GM20000 (cell line): ENCODE measurements at regions not wholly inside any gene's neighbourhood (a gene's known extent, or its start where the extent isn't known, plus 50 kb on each side); places are given as distances from the start of the nearest gene placed in this dataset.

Source experiments
- DNase-seq: peaks from one replicate; pipeline ENCODE4 v3.0.0; 2012; ENCODE audit warnings: low spot score
- CTCF ChIP-seq: IDR thresholded peaks from 2 replicates; pipeline ENCODE4 v1.5.1; 2012; ENCODE audit warnings: mild to moderate bottlenecking, control low read depth; ENCODE audit errors: extremely low read depth, missing control alignments

GRCh38 chr1:5504364-5504740 lies 487.9 kb downstream of the NPHP4 start:
- no peak for TF ChIP-seq CTCF
- DNase-seq = no peak

DNA sequence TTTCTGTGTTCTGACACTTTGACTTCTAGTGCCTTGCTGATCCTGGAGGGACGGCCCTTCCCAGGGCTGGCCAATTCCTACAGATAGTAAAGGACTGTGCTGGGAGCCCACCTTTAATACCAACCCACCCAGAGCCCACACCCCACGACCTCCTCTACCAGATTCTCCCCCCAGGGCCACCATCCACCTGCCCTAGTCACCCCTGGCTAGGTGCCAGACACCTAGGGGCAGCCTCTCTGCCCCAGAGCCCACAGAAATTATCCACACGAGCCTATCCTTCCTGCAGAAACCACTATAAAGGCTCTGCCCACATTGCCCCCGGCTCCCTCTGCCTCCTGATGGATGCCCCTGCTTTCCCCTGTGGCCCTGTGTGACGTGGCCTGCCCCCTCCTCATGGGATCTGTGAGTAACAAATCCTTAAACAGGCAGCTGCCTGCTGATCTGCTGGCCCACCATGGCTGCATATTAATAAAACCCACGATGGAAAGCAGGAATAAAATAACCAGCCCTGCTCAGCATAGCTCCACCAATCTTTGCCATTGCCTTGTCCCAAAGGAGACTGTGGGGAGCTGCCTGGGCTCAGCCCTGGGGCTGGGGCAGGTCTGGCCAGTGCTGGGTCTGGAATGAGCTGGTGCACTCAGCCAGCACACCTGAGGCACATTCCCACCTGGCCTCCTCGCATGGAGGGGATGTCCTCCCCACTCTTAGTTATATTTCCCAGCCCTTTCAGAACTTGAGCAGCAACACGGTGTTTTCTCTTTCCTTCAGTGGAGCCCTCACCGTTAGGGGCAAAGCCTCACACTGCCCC lies 488.5 kb downstream of the NPHP4 start:
- no peak for DNase-seq
- TF ChIP-seq CTCF = no peak

DNA sequence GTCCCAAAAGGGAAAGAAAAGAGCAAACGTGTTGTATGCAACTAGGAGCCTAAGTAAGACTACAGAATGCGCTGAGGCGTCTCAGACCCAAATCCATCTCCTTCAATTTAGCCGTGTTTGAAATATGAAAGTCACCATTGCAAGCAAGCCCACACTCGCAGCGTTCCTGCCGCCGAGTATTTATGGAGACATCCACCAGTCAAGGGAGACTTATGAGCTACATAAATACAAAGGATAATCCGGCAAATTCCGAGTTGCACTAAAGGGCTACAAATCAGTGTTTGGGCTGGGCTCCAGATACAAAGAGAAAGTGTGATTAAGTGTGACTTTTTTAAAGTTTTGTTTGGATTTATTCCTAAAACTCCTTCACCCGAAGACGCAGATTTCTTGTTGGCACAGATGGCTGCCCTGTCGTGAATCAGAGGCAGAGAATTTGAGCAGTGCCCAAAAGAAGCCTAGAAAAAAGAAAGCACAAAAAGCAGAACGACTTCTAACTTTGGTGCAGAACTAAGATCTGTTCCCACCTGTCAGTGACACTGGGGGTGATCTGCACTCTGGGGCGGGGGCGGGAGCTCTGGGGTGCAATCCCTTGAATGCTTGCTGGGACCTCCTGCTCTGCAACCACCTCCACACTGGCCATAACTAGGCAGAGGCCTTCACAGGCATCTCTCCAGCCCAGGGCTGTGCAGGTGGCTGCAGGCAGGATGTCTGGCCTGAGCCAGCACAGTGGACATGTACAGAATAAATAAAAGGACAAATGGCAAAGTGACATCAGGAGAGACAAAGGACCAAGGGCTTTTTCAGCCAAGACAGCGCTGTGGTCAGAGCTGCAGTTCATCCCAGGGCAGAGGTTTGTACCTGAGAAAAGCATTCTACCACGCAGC lies 489.7 kb downstream of the NPHP4 start:
- no peak for TF ChIP-seq CTCF
- DNase-seq = no peak

DNA sequence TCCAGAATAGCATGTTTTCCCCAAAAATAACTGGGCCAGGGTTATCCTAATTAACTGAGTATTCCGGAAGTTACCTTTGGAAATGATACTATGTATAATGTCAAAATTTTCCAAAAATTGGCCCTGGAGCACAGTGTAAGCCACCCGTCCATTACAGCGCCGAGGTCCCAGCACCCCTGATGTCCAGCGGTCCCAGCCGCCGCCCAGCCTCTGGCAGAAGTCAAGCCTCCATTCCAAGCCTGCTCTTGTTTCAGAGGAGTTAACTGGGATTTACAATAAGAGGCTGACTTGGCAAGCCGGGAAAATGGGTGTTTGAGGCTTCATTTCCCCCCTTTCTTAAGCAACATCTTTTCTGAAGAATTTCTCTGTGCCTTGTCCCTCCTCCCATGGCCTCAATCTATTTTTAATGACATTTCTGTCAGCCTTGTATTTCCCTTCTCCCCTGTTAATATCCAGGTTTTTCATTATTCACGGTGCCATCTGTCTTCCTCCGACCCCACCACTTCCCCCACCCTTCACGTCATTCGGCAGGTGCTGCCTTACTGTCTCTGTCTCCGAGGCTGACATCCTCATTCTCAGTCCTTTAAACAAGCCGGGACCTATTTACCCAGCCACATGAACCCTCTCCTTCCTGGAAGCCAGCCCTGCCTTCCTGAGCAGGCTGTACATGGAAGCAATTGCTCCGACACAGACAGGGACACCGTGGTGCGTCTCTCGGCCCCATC lies 490.9 kb downstream of the NPHP4 start:
- TF ChIP-seq CTCF = no peak
- DNase-seq = no peak

DNA sequence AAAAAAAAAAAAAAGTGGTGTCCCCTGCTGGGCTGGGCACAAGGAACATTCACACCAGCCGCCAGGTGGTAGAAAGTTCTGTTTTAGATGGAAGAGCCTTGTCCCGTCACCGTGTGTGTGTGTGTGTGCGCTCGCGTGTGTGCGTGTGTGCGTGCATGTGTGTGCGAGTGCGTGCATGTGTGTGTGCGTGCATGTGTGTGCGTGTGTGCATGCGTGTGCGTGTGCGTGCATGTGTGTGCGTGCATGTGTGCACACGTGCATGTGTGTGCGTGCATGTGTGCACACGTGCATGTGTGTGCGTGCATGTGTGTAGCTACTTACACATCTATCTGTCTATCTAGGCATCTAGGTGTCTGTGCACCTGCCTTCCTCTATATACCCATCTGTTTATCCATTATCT lies 491.7 kb downstream of the NPHP4 start:
- TF ChIP-seq CTCF = no peak
- no peak for DNase-seq

GRCh38 chr1:5497503-5497902 lies 494.7 kb downstream of the NPHP4 start:
- TF ChIP-seq CTCF = no peak
- DNase-seq = no peak
